ENCODE measurements at regions not wholly inside any gene's neighbourhood (a gene's known extent, or its start where the extent isn't known, plus 50 kb on each side); places are given as distances from the start of the nearest gene placed in this dataset.

GRCh38 chr3:13256845-13257244 lies 163.3 kb downstream of the NUP210 start:
- Histone ChIP-seq H3K79me2 (ENCODE audit: insufficient read depth, low read length) (no peaks in the 10 kb centered on the region), H3K27me3 (ENCODE audit: low read length) (no peaks in the 10 kb centered on the region)

GRCh38 chr3:13254028-13254951 lies 165.8 kb downstream of the NUP210 start:
- H3K79me2 ChIP-seq (ENCODE audit: insufficient read depth, low read length), result no peaks in the 10 kb centered on the region
- no peak overlapping the region for H2AFZ ChIP-seq (ENCODE audit: low read depth, low read length, severe bottlenecking)

More at GRCh38 chr3:13256845-13257244, 163.3 kb downstream of the NUP210 start:
- H3K9me3 ChIP-seq (ENCODE audit: insufficient read depth, low read length), result no peaks in the 10 kb centered on the region
- no peak overlapping the region for H3K4me3 ChIP-seq (ENCODE audit: insufficient read depth, low read length, poor library complexity, severe bottlenecking)
- H3K27ac ChIP-seq (ENCODE audit: low read depth, low read length), result no peak overlapping the region
- H3K9me2 ChIP-seq (replicated peaks; ENCODE audit: insufficient read depth, low read length), result no peaks in the 10 kb centered on the region
- H4K20me1 ChIP-seq (ENCODE audit: low read depth, low read length), result no peaks in the 10 kb centered on the region
- H3K9ac ChIP-seq (ENCODE audit: low read length), result no peak overlapping the region
- H2AFZ ChIP-seq (ENCODE audit: low read depth, low read length, severe bottlenecking), result no peak overlapping the region
- H3F3A ChIP-seq (ENCODE audit: insufficient read depth), result no peaks in the 10 kb centered on the region
- TF ChIP-seq CTCF (IDR thresholded peaks at IDR 0.05; ENCODE audit: insufficient read depth, low read length, poor library complexity, severe bottlenecking) (no peak), EZH2phosphoT487 (conservative IDR thresholded peaks at IDR 0.05; ENCODE audit: low read length) (no peak)
- no peaks in the 10 kb centered on the region for H3K36me3 ChIP-seq (ENCODE audit: low read length)
- no peak overlapping the region for H3K4me2 ChIP-seq (ENCODE audit: low read depth, low read length, poor library complexity, severe bottlenecking)

GRCh38 chr3:13253208-13253937 lies 166.7 kb downstream of the NUP210 start:
- H3K9me2 ChIP-seq (replicated peaks; ENCODE audit: insufficient read depth, low read length), result no peaks in the 10 kb centered on the region

More at GRCh38 chr3:13254028-13254951, 165.8 kb downstream of the NUP210 start:
- Histone ChIP-seq H3F3A (ENCODE audit: insufficient read depth) (no peaks in the 10 kb centered on the region), H3K27me3 (ENCODE audit: low read length) (no peaks in the 10 kb centered on the region), H4K20me1 (ENCODE audit: low read depth, low read length) (no peaks in the 10 kb centered on the region), H3K9me3 (ENCODE audit: insufficient read depth, low read length) (no peaks in the 10 kb centered on the region), H3K4me3 (ENCODE audit: insufficient read depth, low read length, poor library complexity, severe bottlenecking) (no peak overlapping the region), H3K9ac (ENCODE audit: low read length) (no peak overlapping the region), H3K9me2 (replicated peaks; ENCODE audit: insufficient read depth, low read length) (no peaks in the 10 kb centered on the region), H3K4me2 (ENCODE audit: low read depth, low read length, poor library complexity, severe bottlenecking) (no peak overlapping the region), H3K36me3 (ENCODE audit: low read length) (no peaks in the 10 kb centered on the region), H3K27ac (ENCODE audit: low read depth, low read length) (no peak overlapping the region)
- TF ChIP-seq EZH2phosphoT487 (conservative IDR thresholded peaks at IDR 0.05; ENCODE audit: low read length) (no peak), CTCF (IDR thresholded peaks at IDR 0.05; ENCODE audit: insufficient read depth, low read length, poor library complexity, severe bottlenecking) (no peak)

More at GRCh38 chr3:13253208-13253937, 166.7 kb downstream of the NUP210 start:
- Histone ChIP-seq H3K4me2 (ENCODE audit: low read depth, low read length, poor library complexity, severe bottlenecking) (no peak overlapping the region), H3K79me2 (ENCODE audit: insufficient read depth, low read length) (no peaks in the 10 kb centered on the region), H3K9me3 (ENCODE audit: insufficient read depth, low read length) (no peaks in the 10 kb centered on the region), H3K36me3 (ENCODE audit: low read length) (no peaks in the 10 kb centered on the region), H2AFZ (ENCODE audit: low read depth, low read length, severe bottlenecking) (no peak overlapping the region), H3K27me3 (ENCODE audit: low read length) (no peaks in the 10 kb centered on the region), H3K4me3 (ENCODE audit: insufficient read depth, low read length, poor library complexity, severe bottlenecking) (no peak overlapping the region), H3K27ac (ENCODE audit: low read depth, low read length) (no peak overlapping the region), H3F3A (ENCODE audit: insufficient read depth) (no peaks in the 10 kb centered on the region), H3K9ac (ENCODE audit: low read length) (no peak overlapping the region), H4K20me1 (ENCODE audit: low read depth, low read length) (no peaks in the 10 kb centered on the region)
- TF ChIP-seq EZH2phosphoT487 (conservative IDR thresholded peaks at IDR 0.05; ENCODE audit: low read length), result no peak
- no peak for TF ChIP-seq CTCF (IDR thresholded peaks at IDR 0.05; ENCODE audit: insufficient read depth, low read length, poor library complexity, severe bottlenecking)

All from SU-DHL-6 (cell line).